HepG2 (cell line): ENCODE measurements at regions not wholly inside any gene's neighbourhood (a gene's known extent, or its start where the extent isn't known, plus 50 kb on each side); places are given as distances from the start of the nearest gene placed in this dataset.

Experiments
- ATAC-seq: fragments of 200-7000 bp; cut with Tn5 transposase; 3 replicates; pipeline ENCODE4 v1.9.1; 2020; ENCODE audit warnings: mild to moderate bottlenecking, moderate library complexity
- BruUV-seq: library from RNA; stranded (reverse); fragments of 400-500 nt; replicated peaks from 2 replicates; lab custom pipeline; 2021; lab: Mats Ljungman, UMichigan
- CTCF ChIA-PET: fragments of 300-600 bp; formaldehyde crosslinking; extraction: SDS; loops from one replicate; lab custom pipeline; 2021; ENCODE audit warnings: low total read pairs, inconsistent platforms, low intra/inter-chr PET ratio; lab: Yijun Ruan, JAX
- POLR2A ChIA-PET: fragments of 350-600 bp; sonication (Branson Sonifier 250); formaldehyde crosslinking; loops from one replicate; lab custom pipeline; 2020; ENCODE audit warnings: antibody characterized with exemption, inconsistent platforms; lab: Yijun Ruan, JAX
- DNase-seq: peaks from one replicate; pipeline ENCODE4 v3.0.0-alpha.2; 2015; ENCODE audit warnings: low spot score
- FAIRE-seq: peaks from 3 replicates; lab custom pipeline; 2011; peaks lifted over from hg19 to GRCh38; lab: Jason Lieb, UNC
- H2AFZ ChIP-seq: one replicate; pipeline ENCODE4 v1.6.1; 2011; ENCODE audit warnings: low read length, inconsistent platforms
- H3K27ac ChIP-seq: fragments of 300-600 bp; 3 replicates; pipeline ENCODE4 v1.8.0; 2011; ENCODE audit warnings: mixed run types, mild to moderate bottlenecking, mixed read lengths, low read length, inconsistent platforms; ENCODE audit not compliant: insufficient read depth; ENCODE audit errors: extremely low read length
- H3K27me3 ChIP-seq, 2 experiments: fragments of 200-600 bp in 1 of 2; 2 replicates in 1 of 2; 3 replicates in 1 of 2; pipeline versions ENCODE4 v1.6.0 to v1.8.0; 2011; ENCODE audit warnings: low read length in 2 of 2, mild to moderate bottlenecking in 2 of 2, moderate library complexity in 2 of 2, inconsistent platforms in 1 of 2; ENCODE audit not compliant: insufficient read depth in 2 of 2, control insufficient read depth in 1 of 2
- H3K36me3 ChIP-seq, 2 experiments: fragments of 200-600 bp in 1 of 2; replicated peaks in 1 of 2; 2 replicates in 1 of 2; 3 replicates in 1 of 2; pipeline versions ENCODE4 v1.5.1 to v1.8.0; 2011; ENCODE audit warnings: low read length in 2 of 2, inconsistent platforms in 1 of 2; ENCODE audit not compliant: insufficient read depth in 2 of 2, control insufficient read depth in 1 of 2
- H3K4me1 ChIP-seq: 2 replicates; pipeline ENCODE4 v1.5.1; 2012; ENCODE audit warnings: low read length, inconsistent platforms; ENCODE audit not compliant: insufficient read depth
- H3K4me2 ChIP-seq: 2 replicates; pipeline ENCODE4 v1.6.0; 2011; ENCODE audit warnings: low read depth, low read length, inconsistent platforms
- H3K4me3 ChIP-seq, 3 experiments: fragments of 200-600 bp in 1 of 3; sonication (generic), shearing (Covaris generic) in 1 of 3; replicated peaks in 1 of 3; 2 replicates each; pipeline ENCODE4 v1.5.1; 2011 to 2016; ENCODE audit warnings: low read length in 3 of 3, inconsistent platforms in 2 of 3, low read depth in 2 of 3, mild to moderate bottlenecking in 2 of 3, control low read depth in 1 of 3, mixed read lengths in 1 of 3; ENCODE audit not compliant: insufficient read depth in 1 of 3
- H3K79me2 ChIP-seq: one replicate; pipeline ENCODE4 v1.6.1; 2011; ENCODE audit warnings: low read length, inconsistent platforms; ENCODE audit not compliant: insufficient read depth
- H3K9ac ChIP-seq: 2 replicates; pipeline ENCODE4 v1.6.0; 2011; ENCODE audit warnings: mild to moderate bottlenecking, low read depth, low read length, inconsistent platforms; ENCODE audit not compliant: insufficient read depth
- H3K9me3 ChIP-seq: 2 replicates; pipeline ENCODE4 v1.5.1; 2012; ENCODE audit warnings: mild to moderate bottlenecking, low read length
- H4K20me1 ChIP-seq: 2 replicates; pipeline ENCODE4 v1.6.0; 2011; ENCODE audit warnings: inconsistent platforms, mild to moderate bottlenecking, low read length, moderate library complexity; ENCODE audit not compliant: insufficient read depth
- CBX5 ChIP-seq: sonication (generic); formaldehyde crosslinking; IDR thresholded peaks from 2 replicates; pipeline ENCODE4 v1.4.0; 2020; ENCODE audit warnings: missing genetic modification reagents, borderline replicate concordance
- DNMT1 ChIP-seq: sonication (generic); formaldehyde crosslinking; IDR thresholded peaks from 2 replicates; pipeline ENCODE4 v1.5.1; 2020; ENCODE audit warnings: mild to moderate bottlenecking, missing genetic modification reagents
- FLYWCH1 ChIP-seq: sonication (generic); formaldehyde crosslinking; IDR thresholded peaks from 2 replicates; pipeline ENCODE4 v1.8.1; 2023; ENCODE audit warnings: mild to moderate bottlenecking, missing genetic modification reagents
- FOXA3 ChIP-seq: IDR thresholded peaks from 2 replicates; pipeline ENCODE4 v1.6.1; 2016; ENCODE audit warnings: missing genetic modification reagents, missing compliant biosample characterization
- HES4 ChIP-seq: sonication (generic); formaldehyde crosslinking; IDR thresholded peaks from 2 replicates; pipeline ENCODE4 v1.9.0; 2021; ENCODE audit warnings: mild to moderate bottlenecking, missing genetic modification reagents, borderline replicate concordance
- HMGXB4 ChIP-seq, 2 experiments: sonication (generic) in 1 of 2; formaldehyde crosslinking in 1 of 2; IDR thresholded peaks; 2 replicates each; pipeline versions ENCODE4 v1.4.0 to v1.6.1; 2018 to 2020; ENCODE audit warnings: missing genetic modification reagents in 2 of 2, borderline replicate concordance in 1 of 2, low read depth in 1 of 2, mild to moderate bottlenecking in 1 of 2, missing biosample characterization in 1 of 2
- HOXA7 ChIP-seq: sonication (generic); formaldehyde crosslinking; IDR thresholded peaks from 2 replicates; pipeline ENCODE4 v1.8.1; 2022; ENCODE audit warnings: mild to moderate bottlenecking, missing genetic modification reagents, moderate library complexity
- MYPOP ChIP-seq: sonication (generic); formaldehyde crosslinking; IDR thresholded peaks from 2 replicates; pipeline ENCODE4 v1.8.1; 2023; ENCODE audit warnings: mild to moderate bottlenecking, moderate library complexity, missing genetic modification reagents
- NR2F1 ChIP-seq, 2 experiments: fragments of 450-650 bp in 1 of 2; formaldehyde crosslinking in 1 of 2; IDR thresholded peaks; 2 replicates each; pipeline versions ENCODE4 v1.5.0 to v1.6.1; 2016 to 2020; ENCODE audit warnings: mild to moderate bottlenecking in 1 of 2, missing compliant biosample characterization in 1 of 2, missing genetic modification reagents in 1 of 2, moderate library complexity in 1 of 2
- PHF20 ChIP-seq: sonication (generic); formaldehyde crosslinking; IDR thresholded peaks from 2 replicates; pipeline ENCODE4 v1.5.0; 2020; ENCODE audit warnings: mild to moderate bottlenecking, missing genetic modification reagents
- RFX5 ChIP-seq: IDR thresholded peaks from 2 replicates; pipeline ENCODE4 v1.6.1; 2011; ENCODE audit warnings: low read depth, low read length, improper control_type of control experiment
- XBP1 ChIP-seq: sonication (generic); formaldehyde crosslinking; IDR thresholded peaks from 2 replicates; pipeline ENCODE4 v1.5.0; 2020; ENCODE audit warnings: missing genetic modification reagents
- ZBTB37 ChIP-seq: sonication (generic); formaldehyde crosslinking; IDR thresholded peaks from 2 replicates; pipeline ENCODE4 v1.4.0; 2020; ENCODE audit warnings: mild to moderate bottlenecking, missing genetic modification reagents
- ZGPAT ChIP-seq: IDR thresholded peaks from 2 replicates; pipeline ENCODE4 v1.6.1; 2016; ENCODE audit warnings: mild to moderate bottlenecking
- ZNF205 ChIP-seq: IDR thresholded peaks from 2 replicates; pipeline ENCODE4 v1.6.1; 2018; ENCODE audit warnings: missing biosample characterization, missing genetic modification reagents
- ZNF207 ChIP-seq: fragments of 450-650 bp; IDR thresholded peaks from 2 replicates; pipeline ENCODE4 v1.6.1; 2016; ENCODE audit warnings: antibody characterized with exemption, borderline replicate concordance
- ZNF660 ChIP-seq: sonication (generic); formaldehyde crosslinking; IDR thresholded peaks from 2 replicates; pipeline ENCODE4 v1.5.1; 2020; ENCODE audit warnings: mild to moderate bottlenecking, low read depth, missing genetic modification reagents, borderline replicate concordance
- ZNF781 ChIP-seq: sonication (generic); formaldehyde crosslinking; IDR thresholded peaks from 2 replicates; pipeline ENCODE4 v1.5.1; 2020; ENCODE audit warnings: borderline replicate concordance, mild to moderate bottlenecking, missing genetic modification reagents; ENCODE audit errors: not compliant biosample characterization
- ZNF790 ChIP-seq: sonication (generic); formaldehyde crosslinking; IDR thresholded peaks from 2 replicates; pipeline ENCODE4 v1.8.0; 2022; ENCODE audit warnings: missing genetic modification reagents, mild to moderate bottlenecking, borderline replicate concordance
- WGBS: methylation state at CpG from one replicate; pipeline ENCODE4 v1.1.6; 2017; ENCODE audit warnings: low lambda C conversion rate; 5-methylcytosine and 5-hydroxymethylcytosine counted together
- in situ Hi-C: cut with HindIII; loops from 2 replicates; pipeline ENCODE4 v1.10.0; 2017; ENCODE audit warnings: low pct_unique_long_range_greater_than_20kb; ENCODE audit not compliant: extremely low pct_ligation_motif_present
- intact Hi-C: fragments of 100-400 bp; cut with micrococcal nuclease; formaldehyde crosslinking; loops from one replicate; pipeline ENCODE4 v1.10.0; 2022; ENCODE audit not compliant: unreplicated experiment

- no peak for TF ChIP-seq HOXA7 (CRISPR knock-in tag)
- no peak for TF ChIP-seq NR2F1 (CRISPR knock-in tag; IDR thresholded peaks at IDR 0.05)
- no peak for TF ChIP-seq HES4 (CRISPR knock-in tag)
- TF ChIP-seq PHF20 (CRISPR knock-in tag) = no peak
- no peak for TF ChIP-seq ZNF660
- TF ChIP-seq MYPOP (CRISPR knock-in tag) = no peak
- no peak for TF ChIP-seq ZBTB37 (CRISPR knock-in tag)
- no peak for TF ChIP-seq FLYWCH1
- TF ChIP-seq XBP1 = no peak
- TF ChIP-seq, all 625 proteins: peak for 0
Observed at GRCh38 chr2:107088156-107088555, 202.2 kb upstream of the ST6GAL2 start (continued).

- Histone ChIP-seq H3K27me3 (no peaks in the 10 kb centered on the region; a peak in 1 of 5 replicates), H3K4me3 (no peak overlapping the region), H3K36me3 (no peaks in the 10 kb centered on the region), H3K79me2 (no peaks in the 10 kb centered on the region), H3K4me2 (no peak overlapping the region), H4K20me1 (no peaks in the 10 kb centered on the region), H3K9me3 (no peaks in the 10 kb centered on the region), H3K4me1 (no peaks in the 10 kb centered on the region), H2AFZ (no peak overlapping the region), H3K9ac (no peak overlapping the region), H3K27ac (no peak overlapping the region)
- BruUV-seq = no TSS peak
- ChIA-PET POLR2A (no interaction called here), CTCF (no interaction called here)
- in situ Hi-C loops (no loop called here), intact Hi-C loops (no loop called here)
- DNase-seq = no peak
- no peak for FAIRE-seq
- no peak for ATAC-seq
- 29% methylated on average over 7 of the region's 7 CpGs for WGBS
- TF ChIP-seq ZGPAT (CRISPR knock-in tag) (no peak), ZNF781 (CRISPR knock-in tag) (no peak), FOXA3 (CRISPR knock-in tag) (no peak), CBX5 (CRISPR knock-in tag) (no peak), RFX5 (no peak), ZNF790 (CRISPR knock-in tag) (no peak), HMGXB4 (CRISPR knock-in tag; IDR thresholded peaks at IDR 0.05; ENCODE audit: borderline replicate concordance in 1 of 2, low read depth in 1 of 2) (no peak), ZNF207 (no peak), ZNF205 (CRISPR knock-in tag) (no peak), DNMT1 (CRISPR knock-in tag) (no peak)
Observed at GRCh38 chr2:107091163-107091864, 205.3 kb upstream of the ST6GAL2 start.
